K562 (cell line): ENCODE measurements at regions not wholly inside any gene's neighbourhood (a gene's known extent, or its start where the extent isn't known, plus 50 kb on each side); places are given as distances from the start of the nearest gene placed in this dataset.

ENCODE experiments used
- DMBX1 ChIP-seq: fragments of 250-450 bp; sonication (Bioruptor Pico); IDR thresholded peaks from 2 replicates; pipeline ENCODE4 v1.8.0; 2022; ENCODE audit warnings: inconsistent platforms, mild to moderate bottlenecking, moderate library complexity, borderline replicate concordance
- TRIM28 ChIP-seq: fragments of 450-650 bp; IDR thresholded peaks from 2 replicates; pipeline ENCODE4 v1.6.1; 2017
- ZNF407 ChIP-seq: fragments of 450-650 bp; IDR thresholded peaks from 2 replicates; pipeline ENCODE4 v1.6.1; 2016; ENCODE audit warnings: low read depth

- TF ChIP-seq ZNF407: no peak
- no peak for TF ChIP-seq TRIM28
- no peak for TF ChIP-seq DMBX1 (CRISPR knock-in tag)
Observed at GRCh38 chr3:43958973-43959372, 268.2 kb downstream of the ABHD5 start (continued).
